Gastroesophageal sphincter (tissue), 2 donors: ENCODE measurements at regions not wholly inside any gene's neighbourhood (a gene's known extent, or its start where the extent isn't known, plus 50 kb on each side); places are given as distances from the start of the nearest gene placed in this dataset.
"Not testable (repeated sequence)": the region's sequence is repeated elsewhere in the genome, so short reads cannot be mapped to it uniquely, and the experiment has no call there.

Source experiments
- EP300 ChIP-seq: sonication (generic); formaldehyde crosslinking; IDR thresholded peaks from one replicate; pipeline ENCODE4 v1.6.1; 2017; ENCODE audit warnings: antibody characterized with exemption, mild to moderate bottlenecking
- POLR2AphosphoS5 ChIP-seq: sonication (generic); formaldehyde crosslinking; IDR thresholded peaks from one replicate; pipeline ENCODE4 v1.6.1; 2017; ENCODE audit warnings: antibody characterized with exemption

DNA sequence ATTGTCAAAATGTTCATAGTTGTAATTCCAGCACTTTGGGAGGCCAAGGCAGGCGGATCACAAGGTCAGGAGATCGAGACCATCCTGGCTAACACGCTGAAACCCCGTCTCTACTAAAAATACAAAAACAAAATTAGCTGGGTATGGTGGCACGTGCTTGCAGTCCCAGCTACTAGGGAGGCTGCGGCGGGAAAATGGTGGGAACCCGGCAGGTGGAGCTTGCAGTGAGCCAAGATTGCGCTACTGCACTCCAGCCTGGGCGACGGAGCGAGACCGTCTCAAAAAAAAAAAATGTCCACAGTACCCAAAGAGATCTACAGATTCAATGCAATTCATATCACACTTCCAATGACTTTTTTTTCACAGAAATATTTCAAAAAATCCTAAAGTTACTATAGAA, 1610.3 kb upstream of the FLRT2 start:
- TF ChIP-seq EP300, POLR2AphosphoS5: not testable (repeated sequence)
